H9 (cell line): ENCODE measurements at regions not wholly inside any gene's neighbourhood (a gene's known extent, or its start where the extent isn't known, plus 50 kb on each side); places are given as distances from the start of the nearest gene placed in this dataset.
A peak's percentile ranks its signal among the peaks of the same experiment; 100 is the strongest.

Source experiments
- DNase-seq: peaks from one replicate; pipeline ENCODE4 v3.0.0-alpha.2; 2017
- H2AFZ ChIP-seq: one replicate; pipeline ENCODE4 v1.6.1; 2013; ENCODE audit warnings: mild to moderate bottlenecking, low read length, control low read depth, moderate library complexity
- H2AK5ac ChIP-seq: 2 replicates; pipeline ENCODE4 v1.6.1; 2013; ENCODE audit warnings: low read length, control low read depth, mixed read lengths; ENCODE audit not compliant: insufficient read length
- H2BK120ac ChIP-seq: one replicate; pipeline ENCODE4 v1.6.1; 2013; ENCODE audit warnings: low read depth, mild to moderate bottlenecking, low read length, control low read depth, inconsistent platforms; ENCODE audit not compliant: poor library complexity, severe bottlenecking
- H2BK12ac ChIP-seq: 2 replicates; pipeline ENCODE4 v1.6.1; 2013; ENCODE audit warnings: low read length, control low read depth, mixed read lengths, low read depth; ENCODE audit not compliant: insufficient read length
- H2BK15ac ChIP-seq: 2 replicates; pipeline ENCODE4 v1.6.1; 2013; ENCODE audit warnings: low read depth, low read length, control low read depth
- H2BK20ac ChIP-seq: one replicate; pipeline ENCODE4 v1.6.1; 2013; ENCODE audit warnings: low read depth, mild to moderate bottlenecking, low read length, control low read depth, inconsistent platforms; ENCODE audit not compliant: poor library complexity, severe bottlenecking
- H2BK5ac ChIP-seq: 2 replicates; pipeline ENCODE4 v1.6.1; 2013; ENCODE audit warnings: low read length, control low read depth, mixed read lengths; ENCODE audit not compliant: insufficient read length
- H3K14ac ChIP-seq: 2 replicates; pipeline ENCODE4 v1.6.1; 2013; ENCODE audit warnings: low read length, control low read depth; ENCODE audit not compliant: insufficient read depth
- H3K18ac ChIP-seq: 2 replicates; pipeline ENCODE4 v1.6.1; 2013; ENCODE audit warnings: low read depth, mild to moderate bottlenecking, mixed read lengths, low read length, control low read depth; ENCODE audit not compliant: insufficient read length
- H3K23ac ChIP-seq: 2 replicates; pipeline ENCODE4 v1.6.1; 2013; ENCODE audit warnings: low read length, control low read depth, mixed read lengths, low read depth; ENCODE audit not compliant: insufficient read length
- H3K23me2 ChIP-seq: 2 replicates; pipeline ENCODE4 v1.6.1; 2013; ENCODE audit warnings: low read depth, mild to moderate bottlenecking, mixed read lengths, low read length, control low read depth; ENCODE audit not compliant: insufficient read length, poor library complexity, severe bottlenecking
- H3K27ac ChIP-seq: 2 replicates; pipeline ENCODE4 v1.5.1; 2013; ENCODE audit warnings: low read length, control low read depth, mixed read lengths, low read depth; ENCODE audit not compliant: insufficient read length
- H3K27me3 ChIP-seq: 2 replicates; pipeline ENCODE4 v1.6.1; 2013; ENCODE audit warnings: low read length, control low read depth, inconsistent platforms; ENCODE audit not compliant: insufficient read depth
- H3K4ac ChIP-seq: 2 replicates; pipeline ENCODE4 v1.6.1; 2013; ENCODE audit warnings: low read depth, mild to moderate bottlenecking, control low read depth, inconsistent platforms, low read length, moderate library complexity
- H3K4me1 ChIP-seq: 2 replicates; pipeline ENCODE4 v1.6.1; 2013; ENCODE audit warnings: low read length, control low read depth, inconsistent platforms; ENCODE audit not compliant: insufficient read depth
- H3K4me2 ChIP-seq: 2 replicates; pipeline ENCODE4 v1.6.1; 2013; ENCODE audit warnings: low read length, control low read depth, mixed read lengths; ENCODE audit not compliant: insufficient read length, insufficient read depth
- H3K56ac ChIP-seq: 2 replicates; pipeline ENCODE4 v1.6.1; 2013; ENCODE audit warnings: low read depth, mild to moderate bottlenecking, mixed read lengths, low read length, control low read depth; ENCODE audit not compliant: insufficient read length
- H3K79me1 ChIP-seq: 2 replicates; pipeline ENCODE4 v1.6.1; 2013; ENCODE audit warnings: low read depth, mild to moderate bottlenecking, moderate library complexity, low read length, control low read depth, inconsistent platforms; ENCODE audit not compliant: insufficient read depth, poor library complexity, severe bottlenecking
- H3K79me2 ChIP-seq: 2 replicates; pipeline ENCODE4 v1.6.1; 2013; ENCODE audit warnings: low read length, control low read depth, inconsistent platforms; ENCODE audit not compliant: insufficient read depth
- H3K9ac ChIP-seq: 2 replicates; pipeline ENCODE4 v1.6.1; 2013; ENCODE audit warnings: low read length, control low read depth, mixed read lengths; ENCODE audit not compliant: insufficient read length; ENCODE audit errors: extremely low read depth
- H3K9me3 ChIP-seq: one replicate; pipeline ENCODE4 v1.6.1; 2013; ENCODE audit warnings: low read depth, low read length, inconsistent platforms; ENCODE audit not compliant: control insufficient read depth
- H3T11ph ChIP-seq: one replicate; pipeline ENCODE4 v1.6.1; 2013; ENCODE audit warnings: mild to moderate bottlenecking, low read length, control low read depth, inconsistent platforms
- H4K20me1 ChIP-seq: one replicate; pipeline ENCODE4 v1.6.1; 2013; ENCODE audit not compliant: control insufficient read depth, insufficient read length, insufficient read depth
- H4K5ac ChIP-seq: 2 replicates; pipeline ENCODE4 v1.6.1; 2013; ENCODE audit warnings: low read depth, mild to moderate bottlenecking, mixed read lengths, low read length, control low read depth; ENCODE audit not compliant: insufficient read length
- H4K8ac ChIP-seq: replicated peaks from 2 replicates; pipeline ENCODE4 v1.6.1; 2013; ENCODE audit warnings: low read length, control low read depth, mixed read lengths, low read depth; ENCODE audit not compliant: insufficient read length
- H4K91ac ChIP-seq: 2 replicates; pipeline ENCODE4 v1.6.1; 2013; ENCODE audit warnings: low read depth, mild to moderate bottlenecking, moderate library complexity, mixed read lengths, low read length, control low read depth; ENCODE audit not compliant: insufficient read length
- H3K27ac Mint-ChIP-seq, 3 experiments: 2 replicates in 2 of 3; 3 replicates in 1 of 3; pipeline ENCODE4 v1.8.0; 2020 to 2021; ENCODE audit warnings: mixed read lengths in 3 of 3, mild to moderate bottlenecking in 1 of 3, moderate library complexity in 1 of 3
- H3K27me3 Mint-ChIP-seq: 2 replicates; pipeline ENCODE4 v1.8.0; 2021; ENCODE audit warnings: low read depth, mild to moderate bottlenecking, moderate library complexity, mixed read lengths
- H3K36me3 Mint-ChIP-seq, 3 experiments: 2 replicates in 2 of 3; 3 replicates in 1 of 3; pipeline ENCODE4 v1.8.0; 2020 to 2021; ENCODE audit warnings: low read depth in 3 of 3, mixed read lengths in 3 of 3; ENCODE audit not compliant: insufficient read depth in 1 of 3
- H3K4me1 Mint-ChIP-seq, 2 experiments: 2 replicates each; pipeline ENCODE4 v1.8.0; 2020; ENCODE audit warnings: mixed read lengths in 2 of 2
- H3K4me3 Mint-ChIP-seq, 2 experiments: 2 replicates in 1 of 2; 3 replicates in 1 of 2; pipeline ENCODE4 v1.8.0; 2020 to 2021; ENCODE audit warnings: mild to moderate bottlenecking in 2 of 2, mixed read lengths in 2 of 2, moderate library complexity in 1 of 2
- H3K9me3 Mint-ChIP-seq, 2 experiments: 2 replicates in 1 of 2; 3 replicates in 1 of 2; pipeline ENCODE4 v1.8.0; 2020; ENCODE audit warnings: mild to moderate bottlenecking in 2 of 2, mixed read lengths in 2 of 2, moderate library complexity in 1 of 2
- CTCF ChIP-seq: fragments of 200-600 bp; sonication (generic); conservative IDR thresholded peaks from 3 replicates; pipeline ENCODE4 v1.8.0; 2021; ENCODE audit warnings: antibody characterized with exemption, mild to moderate bottlenecking
- whole genome bisulfite sequencing: extraction: QIAGEN DNeasy Blood & Tissue Kit; methylation state at CpG from one replicate; pipeline ENCODE4 v1.1.7; 2013; ENCODE audit warnings: missing lambda C conversion rate, low lambda C conversion rate, mixed read lengths; ENCODE audit not compliant: insufficient read length; ENCODE audit errors: extremely low coverage; 5-methylcytosine and 5-hydroxymethylcytosine counted together

GRCh38 chr9:74220327-74220726 lies 276.8 kb upstream of the RORB start:
- no peak overlapping the region for H3K18ac ChIP-seq
- no peaks in the 10 kb centered on the region for H3K9me3 ChIP-seq
- Mint-ChIP-seq H3K36me3 (peaks cover 0 to 13% (median 0%) of the 10 kb centered on the region in 3 experiments; a peak in 4 of 7 replicates), H3K4me1 (peaks cover 15 to 17% of the 10 kb centered on the region in 2 experiments), H3K4me3 (no peak overlapping the region), H3K9me3 (peaks cover 9 to 14% of the 10 kb centered on the region in 2 experiments; a peak in 4 of 5 replicates), H3K27ac (no peak overlapping the region), H3K27me3 (peaks cover 3% of the 10 kb centered on the region; the same call in 1 of the 2 replicates)
- H2BK5ac ChIP-seq, result no peak overlapping the region
- H2AK5ac ChIP-seq, result no peak overlapping the region
- H4K5ac ChIP-seq, result no peak overlapping the region
- no peak overlapping the region for H3K23ac ChIP-seq
- no peak overlapping the region for H3K4me2 ChIP-seq
- peak; percentile 66 for DNase-seq
- no peaks in the 10 kb centered on the region; the same call in 1 of the 2 replicates for H3K4me1 ChIP-seq
- H3T11ph ChIP-seq, result no peak overlapping the region
- no peak overlapping the region for H3K9ac ChIP-seq
- H2BK15ac ChIP-seq, result no peak overlapping the region
- WGBS, result no CpG with 5 or more reads among the region's 5 CpGs
- no peak overlapping the region for H2BK12ac ChIP-seq
- no peak overlapping the region for H3K27ac ChIP-seq
- no peak overlapping the region for H2BK120ac ChIP-seq
- no peak overlapping the region for H3K4ac ChIP-seq
- no peaks in the 10 kb centered on the region for H3K27me3 ChIP-seq
- H3K23me2 ChIP-seq, result no peaks in the 10 kb centered on the region
- no peak overlapping the region for H4K8ac ChIP-seq
- no peak overlapping the region for H2BK20ac ChIP-seq
- H3K14ac ChIP-seq, result no peak overlapping the region
- TF ChIP-seq CTCF, result no peak
- H4K20me1 ChIP-seq, result no peaks in the 10 kb centered on the region
- H3K79me1 ChIP-seq, result no peaks in the 10 kb centered on the region
- H3K79me2 ChIP-seq, result no peaks in the 10 kb centered on the region
- no peak overlapping the region for H4K91ac ChIP-seq
- H3K56ac ChIP-seq, result no peak overlapping the region
- no peak overlapping the region for H2AFZ ChIP-seq
